ENCODE measurements at regions not wholly inside any gene's neighbourhood (a gene's known extent, or its start where the extent isn't known, plus 50 kb on each side); places are given as distances from the start of the nearest gene placed in this dataset.

GRCh38 chr1:233561708-233562426 is 52.0 kb upstream of the KCNK1 start:
- TF ChIP-seq CTCF (IDR thresholded peaks at IDR 0.05) (no peak), EZH2 (IDR thresholded peaks at IDR 0.05; ENCODE audit: borderline replicate concordance, insufficient read depth, low read depth, low read length, poor library complexity, severe bottlenecking) (no peak)
